ACC112 (cell line): ENCODE measurements at regions not wholly inside any gene's neighbourhood (a gene's known extent, or its start where the extent isn't known, plus 50 kb on each side); places are given as distances from the start of the nearest gene placed in this dataset.

Source experiments
- H2AFZ ChIP-seq: fragments of 200-600 bp; sonication (generic); one replicate; pipeline ENCODE4 v1.6.0; 2017; ENCODE audit warnings: antibody characterized with exemption, low read length; ENCODE audit not compliant: unreplicated experiment
- H3K27ac ChIP-seq: fragments of 200-600 bp; sonication (generic); 2 replicates; pipeline ENCODE4 v1.5.1; 2014; ENCODE audit warnings: low read depth, mild to moderate bottlenecking, antibody characterized with exemption, low read length, moderate library complexity
- H3K27me3 ChIP-seq: fragments of 200-600 bp; sonication (generic); 2 replicates; pipeline ENCODE4 v1.6.1; 2014; ENCODE audit warnings: mild to moderate bottlenecking, antibody characterized with exemption, low read length, moderate library complexity, mixed read lengths; ENCODE audit not compliant: insufficient read depth
- H3K36me3 ChIP-seq: fragments of 200-600 bp; sonication (generic); 2 replicates; pipeline ENCODE4 v1.6.1; 2016; ENCODE audit warnings: mild to moderate bottlenecking, antibody characterized with exemption, low read length, moderate library complexity, mixed read lengths; ENCODE audit not compliant: insufficient read depth
- H3K4me1 ChIP-seq: fragments of 200-600 bp; sonication (generic); one replicate; pipeline ENCODE4 v1.6.1; 2016; ENCODE audit warnings: low read length, mixed read lengths; ENCODE audit not compliant: insufficient read depth, unreplicated experiment, control insufficient read depth
- H3K4me3 ChIP-seq: fragments of 200-600 bp; sonication (generic); 2 replicates; pipeline ENCODE4 v1.5.1; 2014; ENCODE audit warnings: mild to moderate bottlenecking, low read depth, low read length
- H3K79me2 ChIP-seq: fragments of 200-600 bp; sonication (generic); one replicate; pipeline ENCODE4 v1.6.0; 2016; ENCODE audit warnings: low read length; ENCODE audit not compliant: control insufficient read depth, unreplicated experiment, insufficient read depth

GRCh38 chr1:208419746-208420420, 175.7 kb upstream of the PLXNA2 start:
- H3K27me3 ChIP-seq: no peaks in the 10 kb centered on the region
- no peaks in the 10 kb centered on the region for H3K36me3 ChIP-seq
- no peaks in the 10 kb centered on the region for H3K4me1 ChIP-seq
- H2AFZ ChIP-seq: no peak overlapping the region
- H3K4me3 ChIP-seq: no peak overlapping the region
- no peak overlapping the region for H3K27ac ChIP-seq
- no peaks in the 10 kb centered on the region for H3K79me2 ChIP-seq

- no peak overlapping the region for H3K27ac ChIP-seq
Observed at GRCh38 chr1:208420696-208421095, 176.5 kb upstream of the PLXNA2 start.

DNA sequence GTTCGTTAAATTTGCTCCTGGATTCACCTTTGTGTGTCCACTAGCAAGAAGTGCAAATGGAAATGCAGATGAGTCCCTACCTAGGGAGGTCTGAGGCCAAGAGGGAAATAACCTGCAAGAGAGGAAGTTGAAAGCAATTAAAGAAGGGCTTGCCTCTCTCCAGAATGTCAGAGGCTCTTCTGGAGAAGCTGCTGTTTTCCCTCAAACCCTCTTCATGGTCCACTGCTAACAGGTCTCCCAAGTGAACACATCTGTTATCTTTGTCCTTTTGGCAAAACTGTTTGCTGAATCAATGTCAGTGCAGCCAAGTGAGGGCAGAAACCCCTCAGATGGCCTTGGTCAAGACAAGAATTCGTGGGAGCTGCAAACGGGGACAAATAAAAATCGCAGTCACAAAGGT, 177.3 kb upstream of the PLXNA2 start:
- no peak overlapping the region for H3K27ac ChIP-seq
- no peaks in the 10 kb centered on the region for H3K79me2 ChIP-seq
- H3K4me3 ChIP-seq: no peak overlapping the region
- H3K36me3 ChIP-seq: no peaks in the 10 kb centered on the region
- H3K27me3 ChIP-seq: no peaks in the 10 kb centered on the region
- no peaks in the 10 kb centered on the region for H3K4me1 ChIP-seq
- H2AFZ ChIP-seq: no peak overlapping the region

More at GRCh38 chr1:208420696-208421095, 176.5 kb upstream of the PLXNA2 start:
- Histone ChIP-seq H3K79me2 (no peaks in the 10 kb centered on the region), H2AFZ (no peak overlapping the region), H3K36me3 (no peaks in the 10 kb centered on the region), H3K4me3 (no peak overlapping the region), H3K4me1 (no peaks in the 10 kb centered on the region), H3K27me3 (no peaks in the 10 kb centered on the region)

DNA sequence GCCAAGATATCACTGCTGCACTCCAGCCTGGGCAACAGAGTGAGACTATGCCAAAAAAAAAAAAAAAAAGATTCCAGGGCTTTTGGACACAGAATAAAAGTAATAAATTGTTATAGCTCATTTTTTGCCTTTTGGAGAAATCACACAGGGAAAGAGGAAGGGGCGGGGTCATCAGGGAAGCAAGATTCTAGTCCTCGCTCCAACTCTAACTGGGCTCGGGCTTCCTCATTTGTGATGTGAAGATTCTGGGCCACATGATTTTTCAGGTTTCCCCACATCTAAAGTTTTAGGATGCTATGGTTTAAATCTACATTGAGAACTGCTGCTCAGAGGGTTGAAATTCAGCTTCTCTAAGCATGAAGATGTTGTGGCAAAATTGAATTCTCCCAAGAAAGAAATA, 179.3 kb upstream of the PLXNA2 start:
- Histone ChIP-seq H2AFZ (no peak overlapping the region), H3K79me2 (no peaks in the 10 kb centered on the region), H3K27ac (no peak overlapping the region), H3K27me3 (no peaks in the 10 kb centered on the region), H3K4me1 (no peaks in the 10 kb centered on the region), H3K36me3 (no peaks in the 10 kb centered on the region), H3K4me3 (no peak overlapping the region)

DNA sequence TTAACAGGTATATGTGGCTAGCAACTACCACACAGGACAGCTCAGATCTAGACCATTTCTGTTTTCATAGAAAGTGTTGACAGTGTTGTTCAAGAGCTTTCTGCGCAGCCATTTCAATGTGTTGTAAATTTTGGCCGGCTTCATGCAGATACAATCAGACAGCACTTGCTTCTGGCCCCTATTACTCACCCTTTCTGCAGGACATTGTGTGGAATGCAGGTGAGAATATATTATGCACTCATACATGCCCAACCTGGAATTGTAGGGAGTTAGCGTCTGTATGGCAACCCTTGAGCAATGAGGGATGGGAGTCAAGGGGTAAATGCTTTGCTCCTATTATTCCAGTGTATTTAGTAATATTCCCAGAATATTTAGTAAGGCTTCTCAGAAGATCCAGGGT, 180.9 kb upstream of the PLXNA2 start:
- Histone ChIP-seq H3K4me3 (no peak overlapping the region), H3K4me1 (no peaks in the 10 kb centered on the region), H3K79me2 (no peaks in the 10 kb centered on the region), H3K36me3 (no peaks in the 10 kb centered on the region), H3K27ac (no peak overlapping the region), H3K27me3 (no peaks in the 10 kb centered on the region), H2AFZ (no peak overlapping the region)

DNA sequence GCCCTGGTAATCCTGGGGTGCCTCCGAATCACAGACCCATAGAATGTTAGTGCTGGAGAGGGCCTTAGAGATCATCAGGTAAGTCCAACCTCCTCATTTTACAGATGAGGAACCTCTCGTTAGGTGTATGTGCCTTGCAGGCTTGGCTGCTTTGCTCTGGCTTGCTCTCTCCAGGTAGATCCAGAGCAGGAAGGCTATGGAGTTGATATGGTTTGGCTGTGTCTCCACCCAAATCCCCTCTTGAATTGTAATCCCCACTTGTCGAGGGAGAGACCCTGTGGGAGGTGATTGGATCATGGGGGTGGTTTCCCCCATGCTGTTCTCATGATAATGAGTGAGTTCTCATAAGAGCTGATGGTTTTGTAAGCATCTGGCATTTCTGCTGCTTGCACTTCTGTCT, 186.0 kb upstream of the PLXNA2 start:
- no peak overlapping the region for H3K4me3 ChIP-seq
- no peaks in the 10 kb centered on the region for H3K27me3 ChIP-seq
- no peaks in the 10 kb centered on the region for H3K4me1 ChIP-seq
- no peaks in the 10 kb centered on the region for H3K79me2 ChIP-seq
- H3K27ac ChIP-seq: no peak overlapping the region
- H2AFZ ChIP-seq: no peak overlapping the region
- H3K36me3 ChIP-seq: no peaks in the 10 kb centered on the region

DNA sequence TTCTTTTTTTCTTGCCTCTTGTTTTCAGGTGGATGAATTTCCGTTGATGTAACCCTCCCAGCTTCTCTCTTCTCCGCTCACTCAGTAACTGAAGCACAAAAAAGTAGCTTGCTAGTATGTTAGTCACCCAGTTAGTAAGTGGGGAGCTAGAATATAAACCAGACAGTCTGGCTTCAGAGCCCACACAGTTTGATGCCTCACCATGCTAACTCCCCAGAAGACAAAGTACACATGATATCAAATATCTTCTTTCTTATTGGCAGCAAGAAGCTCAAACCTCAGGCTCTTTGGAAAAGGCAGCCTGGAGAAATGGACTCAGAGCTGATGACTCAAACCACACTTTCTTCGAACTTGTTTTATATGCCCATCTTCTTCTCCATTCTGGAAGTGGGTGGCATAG, 187.5 kb upstream of the PLXNA2 start:
- H2AFZ ChIP-seq: no peak overlapping the region
- no peak overlapping the region for H3K4me3 ChIP-seq
- no peaks in the 10 kb centered on the region for H3K36me3 ChIP-seq
- H3K27me3 ChIP-seq: no peaks in the 10 kb centered on the region
- H3K4me1 ChIP-seq: no peaks in the 10 kb centered on the region
- H3K27ac ChIP-seq: no peak overlapping the region
- no peaks in the 10 kb centered on the region for H3K79me2 ChIP-seq

GRCh38 chr1:208432346-208432745, 188.2 kb upstream of the PLXNA2 start:
- no peak overlapping the region for H3K4me3 ChIP-seq
- H3K4me1 ChIP-seq: no peaks in the 10 kb centered on the region
- no peaks in the 10 kb centered on the region for H3K27me3 ChIP-seq
- no peaks in the 10 kb centered on the region for H3K79me2 ChIP-seq
- H3K27ac ChIP-seq: no peak overlapping the region
- H2AFZ ChIP-seq: no peak overlapping the region
- H3K36me3 ChIP-seq: no peaks in the 10 kb centered on the region

GRCh38 chr1:208433086-208433485, 188.9 kb upstream of the PLXNA2 start:
- H3K27ac ChIP-seq: no peak overlapping the region
- no peaks in the 10 kb centered on the region for H3K79me2 ChIP-seq
- H2AFZ ChIP-seq: no peak overlapping the region
- H3K27me3 ChIP-seq: no peaks in the 10 kb centered on the region
- no peaks in the 10 kb centered on the region for H3K4me1 ChIP-seq
- H3K36me3 ChIP-seq: no peaks in the 10 kb centered on the region
- H3K4me3 ChIP-seq: no peak overlapping the region

DNA sequence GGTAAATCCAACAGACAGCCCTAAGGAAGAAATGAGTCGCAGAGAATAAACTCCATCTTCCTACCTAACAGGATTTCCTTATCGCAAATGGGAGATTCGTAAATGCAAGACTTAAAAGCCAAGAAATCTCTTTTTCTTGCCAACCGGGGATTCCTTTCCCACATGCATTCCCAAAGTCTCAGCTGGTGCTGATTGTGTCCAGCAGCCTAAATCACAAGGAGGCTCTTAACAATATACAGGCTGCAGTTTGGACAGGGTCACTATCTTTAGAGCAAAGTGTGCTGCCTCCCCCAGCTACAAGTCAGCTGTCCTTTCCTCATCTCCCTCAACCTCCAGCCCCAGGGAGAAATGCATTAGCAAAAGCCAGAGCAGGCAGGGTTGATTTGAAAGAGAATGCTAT, 189.8 kb upstream of the PLXNA2 start:
- no peak overlapping the region for H3K27ac ChIP-seq
- no peaks in the 10 kb centered on the region for H3K4me1 ChIP-seq
- H2AFZ ChIP-seq: no peak overlapping the region
- H3K27me3 ChIP-seq: no peaks in the 10 kb centered on the region
- no peak overlapping the region for H3K4me3 ChIP-seq
- H3K79me2 ChIP-seq: no peaks in the 10 kb centered on the region
- H3K36me3 ChIP-seq: no peaks in the 10 kb centered on the region

GRCh38 chr1:208437401-208437800, 193.2 kb upstream of the PLXNA2 start:
- Histone ChIP-seq H2AFZ (no peak overlapping the region), H3K27me3 (no peaks in the 10 kb centered on the region)

More at GRCh38 chr1:208437401-208437800, 193.2 kb upstream of the PLXNA2 start:
- Histone ChIP-seq H3K4me3 (no peak overlapping the region), H3K36me3 (no peaks in the 10 kb centered on the region), H3K4me1 (no peaks in the 10 kb centered on the region), H3K79me2 (no peaks in the 10 kb centered on the region), H3K27ac (no peak overlapping the region)
